ENCODE measurements at regions not wholly inside any gene's neighbourhood (a gene's known extent, or its start where the extent isn't known, plus 50 kb on each side); places are given as distances from the start of the nearest gene placed in this dataset.

- no peak for TF ChIP-seq EZH2phosphoT487 (IDR thresholded peaks at IDR 0.05; ENCODE audit: borderline replicate concordance)
- TF ChIP-seq, protein P1, sequence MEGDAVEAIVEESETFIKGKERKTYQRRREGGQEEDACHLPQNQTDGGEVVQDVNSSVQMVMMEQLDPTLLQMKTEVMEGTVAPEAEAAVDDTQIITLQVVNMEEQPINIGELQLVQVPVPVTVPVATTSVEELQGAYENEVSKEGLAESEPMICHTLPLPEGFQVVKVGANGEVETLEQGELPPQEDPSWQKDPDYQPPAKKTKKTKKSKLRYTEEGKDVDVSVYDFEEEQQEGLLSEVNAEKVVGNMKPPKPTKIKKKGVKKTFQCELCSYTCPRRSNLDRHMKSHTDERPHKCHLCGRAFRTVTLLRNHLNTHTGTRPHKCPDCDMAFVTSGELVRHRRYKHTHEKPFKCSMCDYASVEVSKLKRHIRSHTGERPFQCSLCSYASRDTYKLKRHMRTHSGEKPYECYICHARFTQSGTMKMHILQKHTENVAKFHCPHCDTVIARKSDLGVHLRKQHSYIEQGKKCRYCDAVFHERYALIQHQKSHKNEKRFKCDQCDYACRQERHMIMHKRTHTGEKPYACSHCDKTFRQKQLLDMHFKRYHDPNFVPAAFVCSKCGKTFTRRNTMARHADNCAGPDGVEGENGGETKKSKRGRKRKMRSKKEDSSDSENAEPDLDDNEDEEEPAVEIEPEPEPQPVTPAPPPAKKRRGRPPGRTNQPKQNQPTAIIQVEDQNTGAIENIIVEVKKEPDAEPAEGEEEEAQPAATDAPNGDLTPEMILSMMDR (conservative IDR thresholded peaks at IDR 0.05; ENCODE audit: low read length): peak; percentile 33; the same call in 1 of the 2 replicates
- Histone ChIP-seq H3K4me1 (ENCODE audit: insufficient read depth, low read length, poor library complexity, severe bottlenecking) (no peaks in the 10 kb centered on the region), H4K20me1 (ENCODE audit: insufficient read depth, low read length, poor library complexity, severe bottlenecking) (no peaks in the 10 kb centered on the region), H3K9me3 (ENCODE audit: insufficient read depth, low read depth, low read length) (no peaks in the 10 kb centered on the region), H3K4me2 (ENCODE audit: low read depth, low read length, poor library complexity, severe bottlenecking) (no peak overlapping the region), H3F3A (ENCODE audit: low read depth) (no peaks in the 10 kb centered on the region), H3K9ac (ENCODE audit: low read depth, low read length, poor library complexity, severe bottlenecking) (no peak overlapping the region), H3K79me2 (ENCODE audit: insufficient read depth, low read length) (no peaks in the 10 kb centered on the region), H3K9me2 (replicated peaks; ENCODE audit: low read depth, low read length) (no peaks in the 10 kb centered on the region), H3K4me3 (ENCODE audit: low read length, poor library complexity, severe bottlenecking) (no peak overlapping the region), H2AFZ (ENCODE audit: low read length) (no peak overlapping the region), H3K36me3 (ENCODE audit: insufficient read depth, low read length) (no peaks in the 10 kb centered on the region), H3K27me3 (ENCODE audit: insufficient read depth, low read length, poor library complexity, severe bottlenecking) (no peaks in the 10 kb centered on the region)
Measured at GRCh38 chr1:47624531-47624930, 186.7 kb downstream of the FOXD2 start.

DNA sequence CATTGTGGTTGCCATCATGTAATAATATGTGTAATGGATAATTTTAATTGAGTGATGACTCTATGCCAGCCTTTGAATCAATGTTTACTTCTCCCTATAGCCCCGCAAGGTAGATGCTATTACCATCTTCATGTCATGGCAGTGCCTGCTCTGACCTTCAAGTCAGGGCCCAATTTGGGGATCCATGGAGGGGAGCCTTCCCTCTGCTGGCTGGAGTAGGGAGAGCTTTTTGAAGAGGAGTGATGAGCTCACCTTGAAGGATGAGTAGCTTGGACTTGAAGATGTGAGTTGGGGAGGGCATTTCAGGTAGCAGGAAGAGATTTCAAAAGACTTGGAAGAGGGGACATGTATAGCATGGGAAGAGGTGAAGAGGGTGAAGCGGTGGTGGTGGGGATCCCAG, 189.2 kb downstream of the FOXD2 start:
- H3K9me3 ChIP-seq (ENCODE audit: insufficient read depth, low read depth, low read length): no peaks in the 10 kb centered on the region
- no peak overlapping the region for H3K9ac ChIP-seq (ENCODE audit: low read depth, low read length, poor library complexity, severe bottlenecking)

DNA sequence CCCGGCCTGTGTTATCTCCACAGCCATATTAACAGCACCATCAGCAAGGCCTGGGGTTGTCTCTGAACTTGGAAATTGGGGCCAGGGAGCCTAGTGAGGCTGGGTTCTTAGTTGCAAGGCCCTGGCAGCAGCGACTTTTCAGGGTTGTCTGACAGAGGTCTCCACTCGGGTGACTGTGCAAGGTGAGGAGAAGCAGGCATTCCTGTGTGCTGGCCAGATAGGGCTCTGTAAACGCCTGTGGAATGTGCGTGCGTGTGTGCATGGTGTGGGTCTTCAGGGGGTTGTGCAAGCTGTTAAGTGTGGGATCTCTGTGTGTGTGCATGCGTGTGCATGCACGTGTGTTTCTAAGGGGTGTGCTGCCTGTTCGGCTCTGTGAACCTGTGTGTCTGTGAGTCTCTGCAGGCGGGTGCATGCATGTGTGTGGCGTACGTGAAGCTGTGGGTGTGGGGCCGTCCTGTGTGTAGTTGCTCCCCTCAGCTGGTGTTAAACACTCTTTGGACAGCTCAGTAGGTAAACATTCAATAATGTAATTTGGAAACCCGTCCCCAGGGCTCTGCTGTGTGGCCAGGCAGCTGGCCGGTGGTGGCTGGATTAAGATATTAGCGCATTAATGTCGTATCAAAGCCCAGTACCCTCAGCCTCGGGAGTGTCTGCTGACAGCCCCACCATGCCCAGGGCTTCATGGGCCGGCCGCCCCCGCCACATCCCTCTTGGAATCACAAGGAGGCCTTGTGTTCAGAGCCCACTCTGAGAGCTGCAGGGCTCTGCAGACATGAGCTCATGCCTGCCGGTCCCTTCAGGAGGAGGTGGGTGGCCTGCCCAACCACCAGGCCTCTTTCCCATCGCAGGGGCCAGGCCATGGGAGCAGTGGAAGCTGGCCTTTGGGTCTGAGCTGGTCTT, 189.9 kb downstream of the FOXD2 start:
- Histone ChIP-seq H4K20me1 (ENCODE audit: insufficient read depth, low read length, poor library complexity, severe bottlenecking) (no peaks in the 10 kb centered on the region), H3K36me3 (ENCODE audit: insufficient read depth, low read length) (no peaks in the 10 kb centered on the region), H3K4me1 (ENCODE audit: insufficient read depth, low read length, poor library complexity, severe bottlenecking) (no peaks in the 10 kb centered on the region), H3K79me2 (ENCODE audit: insufficient read depth, low read length) (no peaks in the 10 kb centered on the region), H2AFZ (ENCODE audit: low read length) (no peak overlapping the region), H3K4me2 (ENCODE audit: low read depth, low read length, poor library complexity, severe bottlenecking) (no peak overlapping the region), H3K9ac (ENCODE audit: low read depth, low read length, poor library complexity, severe bottlenecking) (no peak overlapping the region), H3K9me2 (replicated peaks; ENCODE audit: low read depth, low read length) (no peaks in the 10 kb centered on the region), H3K4me3 (ENCODE audit: low read length, poor library complexity, severe bottlenecking) (no peak overlapping the region), H3K9me3 (ENCODE audit: insufficient read depth, low read depth, low read length) (no peaks in the 10 kb centered on the region), H3F3A (ENCODE audit: low read depth) (no peaks in the 10 kb centered on the region), H3K27me3 (ENCODE audit: insufficient read depth, low read length, poor library complexity, severe bottlenecking) (no peaks in the 10 kb centered on the region)
- TF ChIP-seq, protein P1 (conservative IDR thresholded peaks at IDR 0.05; ENCODE audit: low read length): no peak
- TF ChIP-seq EZH2phosphoT487 (IDR thresholded peaks at IDR 0.05; ENCODE audit: borderline replicate concordance): no peak

More for the DNA sequence above, 189.2 kb downstream of the FOXD2 start:
- no peaks in the 10 kb centered on the region for H3K79me2 ChIP-seq (ENCODE audit: insufficient read depth, low read length)
- H3K4me1 ChIP-seq (ENCODE audit: insufficient read depth, low read length, poor library complexity, severe bottlenecking): no peaks in the 10 kb centered on the region
- TF ChIP-seq, protein P1 (conservative IDR thresholded peaks at IDR 0.05; ENCODE audit: low read length): no peak
- no peak for TF ChIP-seq EZH2phosphoT487 (IDR thresholded peaks at IDR 0.05; ENCODE audit: borderline replicate concordance)
- no peaks in the 10 kb centered on the region for H3K9me2 ChIP-seq (replicated peaks; ENCODE audit: low read depth, low read length)
- no peaks in the 10 kb centered on the region for H4K20me1 ChIP-seq (ENCODE audit: insufficient read depth, low read length, poor library complexity, severe bottlenecking)
- no peaks in the 10 kb centered on the region for H3K27me3 ChIP-seq (ENCODE audit: insufficient read depth, low read length, poor library complexity, severe bottlenecking)
- no peak overlapping the region for H3K4me3 ChIP-seq (ENCODE audit: low read length, poor library complexity, severe bottlenecking)
- H3K36me3 ChIP-seq (ENCODE audit: insufficient read depth, low read length): no peaks in the 10 kb centered on the region
- no peak overlapping the region for H2AFZ ChIP-seq (ENCODE audit: low read length)
- H3K4me2 ChIP-seq (ENCODE audit: low read depth, low read length, poor library complexity, severe bottlenecking): no peak overlapping the region
- no peaks in the 10 kb centered on the region for H3F3A ChIP-seq (ENCODE audit: low read depth)

Data from Loucy (cell line).